ENCODE measurements at regions not wholly inside any gene's neighbourhood (a gene's known extent, or its start where the extent isn't known, plus 50 kb on each side); places are given as distances from the start of the nearest gene placed in this dataset.
A peak's percentile ranks its signal among the peaks of the same experiment; 100 is the strongest.

DNA sequence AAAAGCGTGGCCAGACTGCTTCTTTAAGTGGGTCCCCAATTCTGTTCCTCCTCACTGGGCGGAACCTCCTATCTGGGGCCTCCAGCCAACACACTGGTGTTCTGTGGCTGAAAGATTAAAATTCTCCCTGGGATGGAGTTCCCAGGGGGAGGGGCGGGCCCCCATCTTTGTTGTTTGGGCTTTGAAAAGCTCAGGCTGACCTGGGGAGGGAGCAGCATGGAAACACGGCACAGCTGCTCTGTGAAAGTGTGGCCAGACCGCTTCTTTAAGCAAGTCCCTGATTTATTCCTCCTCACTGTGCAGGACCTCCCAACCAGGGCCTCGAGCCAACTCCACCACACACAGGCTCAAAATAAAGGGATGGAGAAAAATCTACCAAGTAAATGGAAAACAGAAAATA, 219.5 kb downstream of the TMEM47 start:
- Histone ChIP-seq H3K27ac (no peak overlapping the region), H3K4me3 (no peak overlapping the region), H3K4me1 (no peaks in the 10 kb centered on the region), H3K27me3 (peaks cover 0 to 5% (median 0%) of the 10 kb centered on the region in 4 donors), H3K9me3 (no peaks in the 10 kb centered on the region), H3K36me3 (no peaks in the 10 kb centered on the region)
- intact Hi-C loops (cut with DNase I), result no loop called here
- TF ChIP-seq, protein P1, sequence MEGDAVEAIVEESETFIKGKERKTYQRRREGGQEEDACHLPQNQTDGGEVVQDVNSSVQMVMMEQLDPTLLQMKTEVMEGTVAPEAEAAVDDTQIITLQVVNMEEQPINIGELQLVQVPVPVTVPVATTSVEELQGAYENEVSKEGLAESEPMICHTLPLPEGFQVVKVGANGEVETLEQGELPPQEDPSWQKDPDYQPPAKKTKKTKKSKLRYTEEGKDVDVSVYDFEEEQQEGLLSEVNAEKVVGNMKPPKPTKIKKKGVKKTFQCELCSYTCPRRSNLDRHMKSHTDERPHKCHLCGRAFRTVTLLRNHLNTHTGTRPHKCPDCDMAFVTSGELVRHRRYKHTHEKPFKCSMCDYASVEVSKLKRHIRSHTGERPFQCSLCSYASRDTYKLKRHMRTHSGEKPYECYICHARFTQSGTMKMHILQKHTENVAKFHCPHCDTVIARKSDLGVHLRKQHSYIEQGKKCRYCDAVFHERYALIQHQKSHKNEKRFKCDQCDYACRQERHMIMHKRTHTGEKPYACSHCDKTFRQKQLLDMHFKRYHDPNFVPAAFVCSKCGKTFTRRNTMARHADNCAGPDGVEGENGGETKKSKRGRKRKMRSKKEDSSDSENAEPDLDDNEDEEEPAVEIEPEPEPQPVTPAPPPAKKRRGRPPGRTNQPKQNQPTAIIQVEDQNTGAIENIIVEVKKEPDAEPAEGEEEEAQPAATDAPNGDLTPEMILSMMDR (IDR thresholded peaks at IDR 0.05), result no peak
- 36 to 44% methylated on average over 6 of the region's 6 CpGs for WGBS, 2 donors
- FAIRE-seq, result no peak
- peak in 1 of 6 donors; percentile 13 for DNase-seq
- peak in 1 of 4 donors; percentile 28 for ATAC-seq

DNA sequence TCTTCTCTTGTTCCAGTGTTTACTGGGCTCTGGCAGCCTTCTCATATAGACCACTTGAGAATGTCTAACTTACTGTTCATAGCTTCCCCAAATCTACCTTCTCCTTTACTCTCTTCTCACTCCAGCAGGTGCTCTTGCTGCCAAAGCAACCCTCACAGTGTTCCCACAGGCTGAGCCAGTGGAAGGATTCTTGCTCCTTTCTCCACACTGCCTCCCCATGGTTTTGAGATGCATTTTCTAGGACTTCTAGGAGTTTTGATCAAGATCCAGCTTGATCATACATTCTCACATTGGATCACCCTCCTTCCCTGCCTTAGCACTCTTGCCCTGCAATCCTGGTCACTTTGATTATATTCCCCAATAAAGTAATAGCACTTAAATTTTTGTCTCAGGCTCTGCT, 230.8 kb downstream of the TMEM47 start:
- H3K36me3 ChIP-seq, result no peaks in the 10 kb centered on the region
- intact Hi-C loops (cut with DNase I), result no loop called here
- DNase-seq, result no peak
- H3K9me3 ChIP-seq, result no peaks in the 10 kb centered on the region
- H3K27ac ChIP-seq, result no peak overlapping the region
- TF ChIP-seq, protein P1 (IDR thresholded peaks at IDR 0.05), result no peak
- H3K4me1 ChIP-seq, result no peaks in the 10 kb centered on the region
- peaks cover 0 to 8% (median 0%) of the 10 kb centered on the region in 4 donors for H3K27me3 ChIP-seq
- ATAC-seq, result no peak
- H3K4me3 ChIP-seq, result no peak overlapping the region
- no peak for FAIRE-seq

DNA sequence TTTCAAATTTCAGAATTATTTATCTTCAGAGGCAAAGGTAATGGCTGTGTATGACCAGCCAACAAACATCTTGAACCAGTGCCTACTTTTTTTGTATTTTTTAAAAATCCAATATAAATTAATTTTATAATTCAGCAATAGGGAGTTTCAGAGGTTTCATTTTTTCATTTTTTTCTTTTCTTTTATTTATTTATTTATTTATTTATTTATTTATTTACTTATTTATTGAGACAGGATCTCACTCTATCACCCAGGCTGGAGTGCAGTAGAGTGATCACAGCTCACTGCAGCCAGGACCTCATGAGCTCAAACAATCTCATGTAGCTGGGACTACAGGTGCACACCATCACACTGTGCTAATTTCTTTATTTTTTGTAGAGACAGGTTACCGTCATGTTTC, 250.5 kb downstream of the TMEM47 start:
- Histone ChIP-seq H3K4me1 (no peaks in the 10 kb centered on the region), H3K27me3 (peaks cover 0 to 3% (median 0%) of the 10 kb centered on the region in 4 donors), H3K4me3 (no peak overlapping the region), H3K9me3 (no peaks in the 10 kb centered on the region), H3K36me3 (no peaks in the 10 kb centered on the region), H3K27ac (no peak overlapping the region)
- WGBS, 2 donors, result 56 to 60% methylated on average over 1 of the region's 1 CpG
- FAIRE-seq (no peak), ATAC-seq (no peak), DNase-seq (no peak)
- intact Hi-C loops (cut with DNase I), result no loop called here
- TF ChIP-seq, protein P1 (IDR thresholded peaks at IDR 0.05), result no peak

DNA sequence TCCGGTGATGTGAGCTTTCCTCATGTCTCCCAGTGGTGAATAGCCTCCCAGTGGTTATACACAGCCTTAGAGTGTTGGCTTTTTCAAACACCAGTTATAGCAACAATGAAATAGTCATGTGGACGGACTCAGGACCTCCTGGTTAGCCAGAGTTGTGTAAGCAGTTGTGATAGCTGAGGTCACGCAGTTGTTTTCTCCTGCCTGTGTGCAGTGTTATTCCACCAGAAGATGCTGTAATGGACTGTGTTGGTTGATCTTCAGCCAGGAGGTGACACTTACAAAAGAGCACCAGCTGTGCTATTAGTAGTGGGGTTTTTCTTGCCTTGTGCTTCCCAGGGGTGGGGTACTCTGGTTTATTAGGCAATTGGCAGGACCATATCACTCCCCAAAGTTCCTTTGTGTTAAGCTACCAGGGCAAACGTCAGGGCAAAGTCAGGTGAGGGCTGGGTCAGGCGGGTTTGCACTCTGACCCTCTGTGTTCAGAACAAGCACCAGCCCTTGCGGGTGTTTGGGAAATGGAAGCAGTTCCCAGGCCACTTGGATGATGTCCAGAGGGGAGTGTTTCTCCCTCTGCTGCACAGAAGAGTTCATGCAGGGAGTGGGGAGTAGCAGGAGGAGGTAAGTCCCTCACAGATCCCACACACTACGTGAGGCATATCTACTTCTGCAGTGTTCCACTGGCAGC, 252.6 kb downstream of the TMEM47 start:
- Histone ChIP-seq H3K36me3 (no peaks in the 10 kb centered on the region), H3K4me1 (no peaks in the 10 kb centered on the region), H3K27me3 (peaks cover 0 to 3% (median 0%) of the 10 kb centered on the region in 4 donors), H3K4me3 (no peak overlapping the region), H3K27ac (no peak overlapping the region), H3K9me3 (no peaks in the 10 kb centered on the region)
- FAIRE-seq (no peak), DNase-seq (no peak), ATAC-seq (no peak)
- WGBS, 2 donors, result 36 to 45% methylated on average over 7 of the region's 7 CpGs
- TF ChIP-seq, protein P1 (IDR thresholded peaks at IDR 0.05), result no peak
- intact Hi-C loops (cut with DNase I), result no loop called here

DNA sequence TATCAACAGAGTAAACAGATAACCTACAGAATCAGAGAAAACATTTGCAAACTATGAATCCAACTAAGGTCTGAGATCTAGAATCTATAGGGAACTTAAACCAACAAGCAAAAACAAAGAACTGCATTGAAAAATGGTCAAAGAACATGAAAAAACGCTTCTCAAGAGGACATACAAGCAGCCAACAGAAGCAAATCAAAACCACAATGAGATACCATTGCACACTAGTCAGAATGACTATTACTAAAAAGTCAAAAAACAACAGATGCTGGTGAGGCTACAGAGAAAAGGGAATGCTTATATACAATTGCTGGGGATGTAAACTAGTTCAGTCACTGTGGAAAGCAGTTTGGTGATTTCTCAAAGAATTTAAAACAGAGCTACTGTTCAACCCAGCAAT, 255.7 kb downstream of the TMEM47 start:
- Histone ChIP-seq H3K27ac (no peak overlapping the region), H3K27me3 (no peaks in the 10 kb centered on the region), H3K4me3 (no peak overlapping the region), H3K4me1 (no peaks in the 10 kb centered on the region), H3K9me3 (no peaks in the 10 kb centered on the region), H3K36me3 (no peaks in the 10 kb centered on the region)
- TF ChIP-seq, protein P1 (IDR thresholded peaks at IDR 0.05), result no peak
- FAIRE-seq (no peak), DNase-seq (no peak), ATAC-seq (no peak)
- WGBS, 2 donors, result 20 to 39% methylated on average over 1 of the region's 1 CpG
- intact Hi-C loops (cut with DNase I), result no loop called here

Data from pancreas (tissue), 10 donors.